ENCODE measurements at regions not wholly inside any gene's neighbourhood (a gene's known extent, or its start where the extent isn't known, plus 50 kb on each side); places are given as distances from the start of the nearest gene placed in this dataset.
"Not testable (repeated sequence)": the region's sequence is repeated elsewhere in the genome, so short reads cannot be mapped to it uniquely, and the experiment has no call there.

DNA sequence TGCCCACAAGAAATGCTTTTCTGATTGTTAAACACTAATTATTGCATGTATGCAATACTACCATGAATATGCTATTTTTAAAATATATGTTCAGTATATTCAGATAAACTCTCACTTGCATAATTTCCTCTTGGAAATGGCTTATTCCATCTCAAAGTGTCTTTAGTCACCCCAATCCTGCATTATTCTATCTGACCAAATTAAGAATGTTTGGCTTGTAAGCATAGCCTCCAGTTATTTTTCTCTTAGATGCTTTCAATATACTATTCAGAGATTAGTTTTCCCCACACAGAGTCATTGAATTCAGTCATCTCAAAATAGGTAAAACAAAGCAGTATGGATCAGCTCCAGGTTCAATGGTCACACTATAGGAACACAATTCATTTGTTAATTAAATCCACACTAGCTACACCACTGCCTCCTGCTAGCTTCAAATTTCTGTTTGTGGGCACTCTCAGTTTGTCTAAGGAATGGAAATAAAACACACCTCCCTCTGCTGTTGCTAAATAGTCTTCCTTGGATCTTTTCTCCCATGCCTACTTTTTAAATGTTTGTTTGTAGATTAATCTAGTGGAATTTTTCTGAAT, 134.6 kb upstream of the TBCA start:
- no peak for DNase-seq (ENCODE audit: low read depth in 2 of 2)

DNA sequence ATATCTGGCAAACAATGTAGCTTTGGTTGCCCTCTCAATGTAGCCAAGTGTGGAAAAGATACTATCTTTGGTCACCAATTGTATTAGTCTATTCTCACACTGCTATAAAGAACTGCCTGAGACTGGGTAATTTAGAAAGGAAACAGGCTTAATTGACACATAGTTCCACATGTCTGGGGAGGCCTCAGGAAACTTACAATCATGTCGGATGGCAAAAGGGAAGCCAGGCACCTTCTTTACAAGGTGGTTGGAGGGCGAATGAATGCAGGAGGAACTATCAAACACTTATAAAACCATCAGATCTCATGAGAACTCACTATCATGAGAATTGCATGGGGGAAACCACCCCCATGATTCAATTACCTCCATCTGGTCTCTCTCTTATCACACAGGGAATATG, 133.1 kb upstream of the TBCA start:
- DNase-seq (ENCODE audit: low read depth in 2 of 2): no peak

DNA sequence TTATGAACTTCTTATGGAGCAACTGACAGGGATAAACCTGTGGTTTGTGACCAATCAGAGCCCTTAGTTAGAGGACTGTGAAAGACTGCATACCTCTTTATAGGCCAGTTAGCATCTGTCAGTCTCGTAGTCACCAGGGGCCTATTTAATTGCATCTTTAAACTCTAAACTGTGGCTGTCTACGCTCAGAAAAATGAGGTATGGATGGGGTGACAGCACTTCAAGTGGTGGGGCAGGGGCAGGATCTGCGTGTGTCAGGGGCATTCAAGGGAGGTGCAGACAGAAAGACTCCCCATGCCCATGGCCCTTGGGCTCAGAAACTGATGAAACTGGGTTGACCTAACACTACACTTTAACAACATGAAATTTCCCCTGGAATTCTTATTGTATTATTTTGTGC, 132.6 kb upstream of the TBCA start:
- no peak for DNase-seq (ENCODE audit: low read depth in 2 of 2)

- no peak for DNase-seq (ENCODE audit: low read depth in 2 of 2)
These were observed 131.6 kb upstream of the TBCA start for GRCh38 chr5:77907786-77908185.

DNA sequence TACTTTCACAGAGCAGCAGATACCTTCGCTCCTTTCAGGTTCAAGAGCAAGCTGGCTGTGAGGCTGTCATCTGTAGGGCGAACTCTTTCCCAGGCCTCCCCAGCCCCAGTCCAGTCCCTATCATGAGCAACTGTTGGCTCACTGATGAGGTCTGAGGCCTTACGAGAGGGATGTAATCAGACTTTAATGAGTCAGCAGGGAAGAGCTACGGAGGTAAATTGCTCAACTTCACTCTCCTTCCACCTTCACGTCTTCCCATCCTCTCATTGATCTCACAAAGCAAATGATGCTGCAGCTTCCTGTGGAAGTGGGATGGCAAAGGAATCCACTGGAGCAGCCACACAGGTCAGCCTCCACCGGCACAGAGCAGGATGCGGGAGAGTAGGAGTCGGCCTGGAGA, 130.7 kb upstream of the TBCA start:
- no peak for DNase-seq (ENCODE audit: low read depth in 2 of 2)

GRCh38 chr5:77904362-77904761, 128.2 kb upstream of the TBCA start:
- DNase-seq (ENCODE audit: low read depth in 2 of 2): no peak

DNA sequence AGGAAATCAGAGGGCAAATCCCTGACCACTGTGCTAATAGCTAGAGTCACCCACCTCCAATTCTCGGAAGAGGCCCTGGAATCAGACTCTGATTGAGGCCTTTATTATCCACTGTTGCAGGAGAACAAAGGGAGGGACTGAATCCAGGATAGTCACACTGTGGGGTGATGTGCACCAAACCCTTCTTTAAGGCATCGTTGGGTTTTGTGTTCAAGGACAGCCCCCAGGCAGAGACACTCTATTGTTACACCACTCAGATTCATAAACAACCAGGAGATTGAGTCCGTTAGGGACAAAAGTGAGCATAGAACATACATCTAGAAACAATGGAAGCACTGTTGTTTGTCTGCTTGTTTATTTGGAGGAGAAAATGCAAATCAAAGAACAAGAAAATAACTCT, 124.6 kb upstream of the TBCA start:
- no peak for DNase-seq (ENCODE audit: low read depth in 2 of 2)

- DNase-seq (ENCODE audit: low read depth in 2 of 2): no peak
These were observed 122.2 kb upstream of the TBCA start for GRCh38 chr5:77898385-77898784.

- DNase-seq (ENCODE audit: low read depth in 2 of 2): no peak
These were observed 120.2 kb upstream of the TBCA start for GRCh38 chr5:77896338-77896737.

DNA sequence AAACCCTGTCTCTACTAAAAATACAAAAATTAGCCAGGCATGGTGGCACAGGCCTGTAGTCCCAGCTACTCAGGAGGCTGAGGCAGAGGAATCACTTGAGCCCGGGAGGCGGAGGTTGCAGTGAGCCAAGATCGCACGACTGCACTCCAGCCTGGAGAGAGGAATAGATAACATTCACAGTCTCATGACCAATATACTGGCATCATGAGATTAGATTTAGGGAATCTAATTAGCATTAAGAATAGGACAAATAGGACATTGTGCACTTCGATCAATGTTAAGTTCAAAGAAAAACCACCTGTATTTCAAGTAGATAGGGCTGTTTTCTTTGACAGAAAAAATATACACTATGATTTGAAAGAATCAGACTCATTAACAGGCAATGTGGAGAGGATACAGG, 118.0 kb upstream of the TBCA start:
- not testable (repeated sequence) for DNase-seq (ENCODE audit: low read depth in 2 of 2)

GRCh38 chr5:77893225-77893860, 117.2 kb upstream of the TBCA start:
- DNase-seq (ENCODE audit: low read depth in 2 of 2): peak; percentile 43 to 96

DNA sequence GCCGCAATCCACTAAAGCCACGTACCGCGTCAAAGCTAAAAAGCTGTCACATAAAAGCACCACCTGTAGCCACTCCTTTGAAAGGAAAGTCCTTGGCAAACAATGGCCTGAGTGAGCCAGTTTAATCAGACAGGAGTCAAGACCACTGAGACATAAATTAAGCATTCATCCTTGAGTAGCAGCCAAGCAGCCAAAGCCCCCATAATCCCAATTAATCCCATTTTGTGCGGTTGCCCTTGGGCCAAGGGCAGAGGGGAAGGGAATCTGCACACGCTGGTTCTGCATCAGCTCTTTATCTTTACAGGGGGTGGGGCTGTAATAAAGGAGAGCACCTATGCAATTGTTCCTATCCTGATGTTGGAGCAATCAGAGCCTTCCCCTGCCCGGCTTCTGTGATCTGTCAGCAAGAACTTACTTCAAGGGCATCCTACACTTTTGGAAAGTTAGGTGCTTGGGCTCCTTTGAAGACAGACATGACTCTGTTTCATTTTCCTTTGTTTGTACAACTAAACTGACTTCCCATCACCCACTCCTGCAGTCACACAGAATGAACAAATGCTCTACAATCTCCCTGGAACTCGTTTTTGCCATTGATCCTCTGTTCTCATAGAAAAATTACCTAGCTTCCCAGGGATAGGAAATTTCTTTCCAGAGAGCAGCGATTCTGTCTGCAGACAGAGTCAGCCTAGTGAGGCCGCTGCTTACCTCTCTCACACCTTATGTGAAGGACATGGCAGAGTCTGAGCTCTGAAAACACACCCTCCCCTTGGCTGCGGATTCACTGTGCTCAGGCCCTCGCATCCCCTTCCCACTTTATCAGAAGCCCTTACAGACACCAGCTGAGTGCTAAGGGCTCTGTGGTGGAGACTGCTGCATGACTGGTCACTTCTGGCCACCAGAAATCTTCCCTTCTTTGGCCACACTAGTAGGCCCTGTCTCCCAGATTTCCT, 116.2 kb upstream of the TBCA start:
- no peak for DNase-seq (ENCODE audit: low read depth in 2 of 2)

DNA sequence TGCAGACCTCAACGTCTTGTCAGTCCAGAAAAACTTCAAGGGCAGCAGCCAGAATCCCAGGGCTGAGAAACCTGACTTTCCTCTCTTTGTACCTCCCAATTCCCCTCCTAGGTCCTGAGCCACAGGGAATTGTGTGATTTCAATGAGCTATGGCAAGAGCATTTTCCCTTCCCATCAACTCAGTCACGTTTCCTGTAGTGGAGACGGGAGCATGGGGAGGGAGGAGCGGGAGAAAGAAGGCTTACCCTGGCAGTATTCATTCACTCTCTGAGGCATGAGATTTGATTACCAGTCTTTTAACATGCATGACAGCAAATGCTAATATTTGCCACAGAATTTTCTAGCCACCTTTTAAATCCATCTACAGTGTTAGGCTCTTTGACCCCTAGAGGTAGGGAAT, 109.4 kb upstream of the TBCA start:
- DNase-seq (ENCODE audit: low read depth in 2 of 2): peak; percentile 47 to 63

- DNase-seq (ENCODE audit: low read depth in 2 of 2): peak; percentile 77 to 86
These were observed 106.6 kb upstream of the TBCA start for GRCh38 chr5:77882670-77883257.

GRCh38 chr5:77881528-77881927, 105.4 kb upstream of the TBCA start:
- DNase-seq (ENCODE audit: low read depth in 2 of 2): peak; percentile 54 to 94

GRCh38 chr5:77877516-77878355, 101.6 kb upstream of the TBCA start:
- no peak for DNase-seq (ENCODE audit: low read depth in 2 of 2)

DNA sequence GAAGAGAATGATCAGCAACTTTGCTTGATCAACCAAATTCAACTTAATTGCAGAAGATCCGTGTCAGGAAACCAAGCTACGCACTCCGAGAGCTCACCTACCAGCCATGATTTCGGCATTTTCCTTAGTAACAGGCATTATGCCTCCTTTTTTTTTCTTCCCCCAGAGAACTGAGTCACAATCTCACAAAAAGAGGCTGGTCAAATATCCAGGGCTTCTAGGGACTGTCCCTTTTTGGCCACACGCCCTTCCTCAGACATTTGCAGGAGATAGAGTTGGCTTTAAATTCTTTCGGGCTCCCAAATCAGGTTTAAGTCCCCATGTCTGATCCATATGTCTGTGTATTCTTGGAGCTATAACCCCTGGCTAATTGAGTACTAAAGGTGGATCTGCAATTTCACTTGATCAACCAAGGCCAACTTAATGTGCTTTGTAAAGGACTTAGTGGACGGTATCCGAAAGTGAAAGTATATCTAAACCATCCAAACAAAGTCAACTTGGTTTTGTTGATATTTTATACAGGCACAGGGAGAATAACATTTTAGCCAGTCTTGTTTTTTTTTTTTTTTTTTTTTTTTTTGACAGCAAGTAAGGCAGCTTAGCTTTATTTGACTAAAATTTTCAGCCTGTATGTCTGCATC, 100.8 kb upstream of the TBCA start:
- peak; percentile 13 to 29 for DNase-seq (ENCODE audit: low read depth in 2 of 2)

DNA sequence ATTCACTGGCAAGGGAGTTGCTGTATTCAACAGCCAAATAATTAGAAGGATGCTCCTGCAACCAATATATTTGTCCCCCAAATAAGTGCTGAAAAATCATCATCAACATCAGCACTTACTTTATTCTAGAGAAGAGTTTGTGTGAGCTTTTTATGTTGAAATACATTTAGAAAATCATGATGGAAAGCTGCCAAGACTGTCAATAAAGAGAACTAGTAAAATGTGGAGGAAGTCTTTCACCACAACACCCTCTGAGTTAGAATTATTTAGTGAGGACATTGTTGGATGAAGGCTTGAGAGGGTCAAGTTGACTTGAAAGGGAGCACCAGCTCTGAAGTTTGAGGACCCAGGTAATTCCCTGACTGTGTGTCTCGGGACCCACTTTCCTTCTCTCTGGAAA, 100.2 kb upstream of the TBCA start:
- no peak for DNase-seq (ENCODE audit: low read depth in 2 of 2)

DNA sequence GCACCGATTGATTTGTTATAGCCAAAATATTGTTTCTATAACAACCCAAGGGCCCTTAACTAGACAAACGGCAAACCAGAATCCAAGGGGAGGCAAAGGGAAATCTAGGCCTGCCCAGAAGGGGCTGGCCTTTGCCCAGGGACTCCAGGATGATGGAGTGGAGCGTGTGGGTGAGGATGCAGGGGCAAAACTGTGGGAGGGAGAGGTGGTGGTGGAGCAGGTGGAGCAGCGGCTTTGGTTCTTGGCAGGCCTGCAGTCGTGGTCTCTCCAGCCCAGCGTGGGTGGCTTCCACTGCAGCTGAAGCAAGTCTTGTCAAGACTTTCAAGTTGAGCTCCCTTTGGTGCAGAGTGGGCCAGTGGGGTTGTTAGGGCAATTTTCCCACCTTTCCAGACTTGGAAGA, 98.6 kb upstream of the TBCA start:
- no peak for DNase-seq (ENCODE audit: low read depth in 2 of 2)

- no peak for DNase-seq (ENCODE audit: low read depth in 2 of 2)
These were observed 97.1 kb upstream of the TBCA start for GRCh38 chr5:77873239-77873638.

DNA sequence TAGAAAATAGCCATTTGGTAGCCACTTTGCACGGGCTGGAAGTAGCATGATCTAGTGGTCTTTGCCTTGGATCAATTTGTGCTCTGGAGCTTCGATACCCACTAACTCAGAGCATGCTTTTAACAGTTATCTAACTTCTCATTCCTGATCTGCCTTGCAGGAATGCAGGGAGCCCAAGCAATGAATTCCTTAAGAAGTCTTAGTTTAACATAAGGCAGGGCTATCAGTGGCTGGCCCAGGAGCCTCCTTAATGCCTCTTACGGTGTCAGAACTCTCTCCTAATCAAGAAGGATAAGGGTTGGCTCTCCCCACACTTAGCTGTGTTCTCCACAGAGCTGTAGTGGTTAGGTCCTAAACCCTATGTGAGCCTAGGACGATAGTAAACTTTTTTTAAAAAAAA, 95.8 kb upstream of the TBCA start:
- no peak for DNase-seq (ENCODE audit: low read depth in 2 of 2)
